HepG2 (cell line): ENCODE measurements at regions not wholly inside any gene's neighbourhood (a gene's known extent, or its start where the extent isn't known, plus 50 kb on each side); places are given as distances from the start of the nearest gene placed in this dataset.

Experiments used
- ATAC-seq: fragments of 200-7000 bp; cut with Tn5 transposase; 3 replicates; pipeline ENCODE4 v1.9.1; 2020; ENCODE audit warnings: mild to moderate bottlenecking, moderate library complexity
- BruUV-seq: library from RNA; stranded (reverse); fragments of 400-500 nt; replicated peaks from 2 replicates; lab custom pipeline; 2021; lab: Mats Ljungman, UMichigan
- CTCF ChIA-PET: fragments of 300-600 bp; formaldehyde crosslinking; extraction: SDS; loops from one replicate; lab custom pipeline; 2021; ENCODE audit warnings: low total read pairs, inconsistent platforms, low intra/inter-chr PET ratio; lab: Yijun Ruan, JAX
- POLR2A ChIA-PET: fragments of 350-600 bp; sonication (Branson Sonifier 250); formaldehyde crosslinking; loops from one replicate; lab custom pipeline; 2020; ENCODE audit warnings: antibody characterized with exemption, inconsistent platforms; lab: Yijun Ruan, JAX
- DNase-seq: peaks from one replicate; pipeline ENCODE4 v3.0.0-alpha.2; 2015; ENCODE audit warnings: low spot score
- FAIRE-seq: peaks from 3 replicates; lab custom pipeline; 2011; peaks lifted over from hg19 to GRCh38; lab: Jason Lieb, UNC
- H2AFZ ChIP-seq: one replicate; pipeline ENCODE4 v1.6.1; 2011; ENCODE audit warnings: low read length, inconsistent platforms
- H3K27ac ChIP-seq: fragments of 300-600 bp; 3 replicates; pipeline ENCODE4 v1.8.0; 2011; ENCODE audit warnings: mixed run types, mild to moderate bottlenecking, mixed read lengths, low read length, inconsistent platforms; ENCODE audit not compliant: insufficient read depth; ENCODE audit errors: extremely low read length
- H3K27me3 ChIP-seq, 2 experiments: fragments of 200-600 bp in 1 of 2; 2 replicates in 1 of 2; 3 replicates in 1 of 2; pipeline versions ENCODE4 v1.6.0 to v1.8.0; 2011; ENCODE audit warnings: low read length in 2 of 2, mild to moderate bottlenecking in 2 of 2, moderate library complexity in 2 of 2, inconsistent platforms in 1 of 2; ENCODE audit not compliant: insufficient read depth in 2 of 2, control insufficient read depth in 1 of 2
- H3K36me3 ChIP-seq, 2 experiments: fragments of 200-600 bp in 1 of 2; replicated peaks in 1 of 2; 2 replicates in 1 of 2; 3 replicates in 1 of 2; pipeline versions ENCODE4 v1.5.1 to v1.8.0; 2011; ENCODE audit warnings: low read length in 2 of 2, inconsistent platforms in 1 of 2; ENCODE audit not compliant: insufficient read depth in 2 of 2, control insufficient read depth in 1 of 2
- H3K4me1 ChIP-seq: 2 replicates; pipeline ENCODE4 v1.5.1; 2012; ENCODE audit warnings: low read length, inconsistent platforms; ENCODE audit not compliant: insufficient read depth
- H3K4me2 ChIP-seq: 2 replicates; pipeline ENCODE4 v1.6.0; 2011; ENCODE audit warnings: low read depth, low read length, inconsistent platforms
- H3K4me3 ChIP-seq, 3 experiments: fragments of 200-600 bp in 1 of 3; sonication (generic), shearing (Covaris generic) in 1 of 3; replicated peaks in 1 of 3; 2 replicates each; pipeline ENCODE4 v1.5.1; 2011 to 2016; ENCODE audit warnings: low read length in 3 of 3, inconsistent platforms in 2 of 3, low read depth in 2 of 3, mild to moderate bottlenecking in 2 of 3, control low read depth in 1 of 3, mixed read lengths in 1 of 3; ENCODE audit not compliant: insufficient read depth in 1 of 3
- H3K79me2 ChIP-seq: one replicate; pipeline ENCODE4 v1.6.1; 2011; ENCODE audit warnings: low read length, inconsistent platforms; ENCODE audit not compliant: insufficient read depth
- H3K9ac ChIP-seq: 2 replicates; pipeline ENCODE4 v1.6.0; 2011; ENCODE audit warnings: mild to moderate bottlenecking, low read depth, low read length, inconsistent platforms; ENCODE audit not compliant: insufficient read depth
- H3K9me3 ChIP-seq: 2 replicates; pipeline ENCODE4 v1.5.1; 2012; ENCODE audit warnings: mild to moderate bottlenecking, low read length
- H4K20me1 ChIP-seq: 2 replicates; pipeline ENCODE4 v1.6.0; 2011; ENCODE audit warnings: inconsistent platforms, mild to moderate bottlenecking, low read length, moderate library complexity; ENCODE audit not compliant: insufficient read depth
- FOXA3 ChIP-seq: IDR thresholded peaks from 2 replicates; pipeline ENCODE4 v1.6.1; 2016; ENCODE audit warnings: missing genetic modification reagents, missing compliant biosample characterization
- HDAC1 ChIP-seq: sonication (generic); formaldehyde crosslinking; IDR thresholded peaks from 2 replicates; pipeline ENCODE4 v1.5.1; 2020; ENCODE audit warnings: mild to moderate bottlenecking, missing genetic modification reagents
- HMG20B ChIP-seq: conservative IDR thresholded peaks from 2 replicates; pipeline ENCODE4 v1.6.1; 2016; ENCODE audit warnings: missing genetic modification reagents, missing compliant biosample characterization
- IRF2 ChIP-seq: IDR thresholded peaks from 2 replicates; pipeline ENCODE4 v1.6.1; 2018; ENCODE audit warnings: missing genetic modification reagents, missing compliant biosample characterization
- MAFK ChIP-seq, 2 experiments: IDR thresholded peaks in 1 of 2; conservative IDR thresholded peaks in 1 of 2; 2 replicates each; pipeline ENCODE4 v1.6.1; 2011; ENCODE audit warnings: improper control_type of control experiment in 2 of 2, low read length in 2 of 2
- MTF2 ChIP-seq: sonication (generic); formaldehyde crosslinking; IDR thresholded peaks from 2 replicates; pipeline ENCODE4 v1.5.0; 2020; ENCODE audit warnings: missing genetic modification reagents, borderline replicate concordance
- NFE2L1 ChIP-seq: sonication (generic); formaldehyde crosslinking; IDR thresholded peaks from 2 replicates; pipeline ENCODE4 v1.4.0; 2020; ENCODE audit warnings: missing genetic modification reagents, mild to moderate bottlenecking, borderline replicate concordance
- PRDM10 ChIP-seq: sonication (generic); formaldehyde crosslinking; IDR thresholded peaks from 2 replicates; pipeline ENCODE4 v1.4.0; 2020; ENCODE audit warnings: low read depth, missing genetic modification reagents
- RBM39 ChIP-seq: fragments of 200-400 bp; formaldehyde crosslinking; IDR thresholded peaks from one replicate; pipeline ENCODE4 v1.6.1; 2018; ENCODE audit warnings: antibody characterized with exemption, mild to moderate bottlenecking, low read depth, low read length; ENCODE audit not compliant: poor library complexity, severe bottlenecking
- RELA ChIP-seq: sonication (generic); formaldehyde crosslinking; IDR thresholded peaks from 2 replicates; pipeline ENCODE4 v1.4.0; 2020; ENCODE audit warnings: missing genetic modification reagents
- RXRA ChIP-seq: sonication (generic); formaldehyde crosslinking; IDR thresholded peaks from 2 replicates; pipeline ENCODE4 v1.5.1; 2020; ENCODE audit warnings: missing genetic modification reagents
- SOX13 ChIP-seq, 3 experiments: fragments of 450-650 bp in 1 of 3; sonication (generic) in 1 of 3; formaldehyde crosslinking in 1 of 3; IDR thresholded peaks in 2 of 3; conservative IDR thresholded peaks in 1 of 3; 2 replicates each; pipeline versions ENCODE4 v1.5.0 to v1.6.1; 2016 to 2020; ENCODE audit warnings: antibody characterized with exemption in 1 of 3, mild to moderate bottlenecking in 1 of 3, missing compliant biosample characterization in 1 of 3, missing genetic modification reagents in 1 of 3, moderate library complexity in 1 of 3
- ZFP62 ChIP-seq: sonication (generic); formaldehyde crosslinking; IDR thresholded peaks from 2 replicates; pipeline ENCODE4 v1.4.0; 2020; ENCODE audit warnings: missing genetic modification reagents
- ZFP82 ChIP-seq: sonication (generic); formaldehyde crosslinking; IDR thresholded peaks from 2 replicates; pipeline ENCODE4 v1.5.1; 2020; ENCODE audit warnings: mild to moderate bottlenecking, missing genetic modification reagents, borderline replicate concordance
- ZNF331 ChIP-seq: sonication (generic); formaldehyde crosslinking; IDR thresholded peaks from 2 replicates; pipeline ENCODE4 v1.4.0; 2020; ENCODE audit warnings: missing genetic modification reagents
- ZNF850 ChIP-seq: sonication (generic); formaldehyde crosslinking; conservative IDR thresholded peaks from 2 replicates; pipeline ENCODE4 v1.9.0; 2021; ENCODE audit warnings: mild to moderate bottlenecking, missing genetic modification reagents
- WGBS: methylation state at CpG from one replicate; pipeline ENCODE4 v1.1.6; 2017; ENCODE audit warnings: low lambda C conversion rate; 5-methylcytosine and 5-hydroxymethylcytosine counted together
- in situ Hi-C: cut with HindIII; loops from 2 replicates; pipeline ENCODE4 v1.10.0; 2017; ENCODE audit warnings: low pct_unique_long_range_greater_than_20kb; ENCODE audit not compliant: extremely low pct_ligation_motif_present
- intact Hi-C: fragments of 100-400 bp; cut with micrococcal nuclease; formaldehyde crosslinking; loops from one replicate; pipeline ENCODE4 v1.10.0; 2022; ENCODE audit not compliant: unreplicated experiment
- TF ChIP-seq, protein P1 (sequence below): sonication (generic); formaldehyde crosslinking; IDR thresholded peaks from 2 replicates; pipeline ENCODE4 v1.5.0; 2020; ENCODE audit warnings: mild to moderate bottlenecking, missing genetic modification reagents, moderate library complexity

DNA sequence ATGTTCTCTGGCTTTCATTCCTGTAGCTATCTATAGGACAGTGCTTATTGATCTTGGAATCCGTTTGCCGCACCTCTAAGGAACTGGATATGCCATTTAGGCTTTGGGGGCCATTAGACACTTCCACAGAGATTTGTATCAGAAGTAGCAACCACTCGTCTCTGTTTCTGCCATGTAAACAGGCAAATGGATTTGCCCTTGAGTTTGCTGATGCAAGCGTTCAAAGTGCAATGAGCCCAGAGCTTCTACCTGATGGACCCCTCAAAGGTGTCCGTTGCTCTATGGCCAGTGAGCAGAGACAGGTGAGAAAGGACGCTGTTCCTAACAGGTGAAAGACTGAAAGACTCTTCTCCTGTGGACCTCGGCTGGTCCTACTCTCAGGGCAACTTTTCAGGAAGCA is 302.9 kb downstream of the ZNF536 start:
- DNase-seq (peak; percentile 6), ATAC-seq (no peak), FAIRE-seq (no peak)
- ChIA-PET CTCF (no interaction called here), POLR2A (no interaction called here)
- Histone ChIP-seq H3K9ac (no peak overlapping the region), H3K36me3 (no peaks in the 10 kb centered on the region), H3K4me2 (0 out of 2 replicates have a peak overlapping the region, but pooled peaks have one; percentile 34), H3K27ac (no peak overlapping the region), H3K79me2 (no peaks in the 10 kb centered on the region), H3K27me3 (peaks cover 0 to 4% of the 10 kb centered on the region in 2 experiments; a peak in 2 of 5 replicates), H2AFZ (no peak overlapping the region), H3K9me3 (no peaks in the 10 kb centered on the region), H4K20me1 (no peaks in the 10 kb centered on the region), H3K4me1 (peaks cover 14% of the 10 kb centered on the region), H3K4me3 (no peak overlapping the region)
- 13% methylated on average over 7 of the region's 7 CpGs for WGBS
- in situ Hi-C loops (loop anchor here (10.0 kb wide), 2 partner anchors 1370 to 1890 kb away; no protein-coding TSS in a partner anchor), intact Hi-C loops (no loop called here)
- BruUV-seq: no TSS peak
- TF ChIP-seq RXRA (CRISPR knock-in tag) (no peak), IRF2 (CRISPR knock-in tag) (no peak), FOXA3 (CRISPR knock-in tag) (peak; percentile 67; the same call in 1 of the 2 replicates), RBM39 (no peak), HMG20B (no peak), NFE2L1 (no peak), SOX13 (IDR thresholded peaks at IDR 0.05) (no peak), SOX13 (CRISPR knock-in tag; conservative IDR thresholded peaks at IDR 0.05 in 1 of 2, IDR thresholded peaks at IDR 0.05 in 1 of 2) (no peak), ZNF331 (CRISPR knock-in tag) (peak; percentile 32; the same call in 1 of the 2 replicates), PRDM10 (0 out of 2 replicates have a peak, but pooled peaks have one; percentile 42), ZFP62 (CRISPR knock-in tag) (no peak), ZFP82 (CRISPR knock-in tag) (no peak), MAFK (conservative IDR thresholded peaks at IDR 0.05 in 1 of 2, IDR thresholded peaks at IDR 0.05 in 1 of 2; ENCODE audit: low read length in 2 of 2) (0 out of 4 replicates have a peak, but pooled peaks of 1 of the 2 experiments have one; percentile 19), ZNF850 (CRISPR knock-in tag) (no peak), HDAC1 (no peak), MTF2 (CRISPR knock-in tag) (no peak), RELA (CRISPR knock-in tag) (no peak)
- TF ChIP-seq, protein P1, sequence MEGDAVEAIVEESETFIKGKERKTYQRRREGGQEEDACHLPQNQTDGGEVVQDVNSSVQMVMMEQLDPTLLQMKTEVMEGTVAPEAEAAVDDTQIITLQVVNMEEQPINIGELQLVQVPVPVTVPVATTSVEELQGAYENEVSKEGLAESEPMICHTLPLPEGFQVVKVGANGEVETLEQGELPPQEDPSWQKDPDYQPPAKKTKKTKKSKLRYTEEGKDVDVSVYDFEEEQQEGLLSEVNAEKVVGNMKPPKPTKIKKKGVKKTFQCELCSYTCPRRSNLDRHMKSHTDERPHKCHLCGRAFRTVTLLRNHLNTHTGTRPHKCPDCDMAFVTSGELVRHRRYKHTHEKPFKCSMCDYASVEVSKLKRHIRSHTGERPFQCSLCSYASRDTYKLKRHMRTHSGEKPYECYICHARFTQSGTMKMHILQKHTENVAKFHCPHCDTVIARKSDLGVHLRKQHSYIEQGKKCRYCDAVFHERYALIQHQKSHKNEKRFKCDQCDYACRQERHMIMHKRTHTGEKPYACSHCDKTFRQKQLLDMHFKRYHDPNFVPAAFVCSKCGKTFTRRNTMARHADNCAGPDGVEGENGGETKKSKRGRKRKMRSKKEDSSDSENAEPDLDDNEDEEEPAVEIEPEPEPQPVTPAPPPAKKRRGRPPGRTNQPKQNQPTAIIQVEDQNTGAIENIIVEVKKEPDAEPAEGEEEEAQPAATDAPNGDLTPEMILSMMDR: no peak
